NCI-H510A (cell line): ENCODE measurements at regions not wholly inside any gene's neighbourhood (a gene's known extent, or its start where the extent isn't known, plus 50 kb on each side); places are given as distances from the start of the nearest gene placed in this dataset.

Experiments used
- DNase-seq: peaks from one replicate; lab custom pipeline; 2025; lab: John Stamatoyannopoulos, UW

DNA sequence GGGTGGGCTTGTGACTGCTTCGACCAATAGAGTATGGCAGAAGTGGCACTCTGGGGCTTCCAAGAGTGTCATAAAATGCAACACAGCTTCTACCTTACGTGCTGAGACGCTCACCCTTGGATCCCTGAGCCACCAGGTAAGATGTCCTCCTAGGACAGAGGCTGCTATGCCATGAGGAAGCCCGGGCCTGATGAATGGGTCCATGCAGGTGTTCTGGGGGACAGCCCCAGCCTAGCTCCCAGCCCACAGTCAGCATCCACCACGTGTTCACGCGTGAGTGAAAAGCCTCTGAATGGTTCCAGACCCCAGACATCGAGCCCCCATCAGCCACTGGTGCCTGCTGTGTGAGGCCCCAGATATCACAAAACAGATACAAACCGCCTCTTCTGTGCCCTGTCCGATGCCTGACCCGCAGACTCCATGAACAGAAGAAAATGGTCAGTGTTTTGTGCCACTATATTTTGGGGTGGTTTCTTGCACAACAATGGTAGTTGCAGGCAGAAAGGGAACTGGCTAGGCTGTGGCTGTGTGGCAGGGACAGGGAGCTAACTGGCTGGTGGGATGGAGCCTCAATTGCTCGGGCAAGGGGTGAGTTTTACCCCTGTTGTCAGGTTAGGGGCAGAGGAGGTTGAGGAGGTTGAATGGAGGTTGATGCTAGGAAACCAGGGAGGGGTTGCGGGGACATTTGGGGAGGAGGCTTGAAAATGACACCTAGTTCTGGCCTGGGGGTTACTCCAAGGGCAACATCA is 92.2 kb downstream of the LINGO1 start:
- no peak for DNase-seq

DNA sequence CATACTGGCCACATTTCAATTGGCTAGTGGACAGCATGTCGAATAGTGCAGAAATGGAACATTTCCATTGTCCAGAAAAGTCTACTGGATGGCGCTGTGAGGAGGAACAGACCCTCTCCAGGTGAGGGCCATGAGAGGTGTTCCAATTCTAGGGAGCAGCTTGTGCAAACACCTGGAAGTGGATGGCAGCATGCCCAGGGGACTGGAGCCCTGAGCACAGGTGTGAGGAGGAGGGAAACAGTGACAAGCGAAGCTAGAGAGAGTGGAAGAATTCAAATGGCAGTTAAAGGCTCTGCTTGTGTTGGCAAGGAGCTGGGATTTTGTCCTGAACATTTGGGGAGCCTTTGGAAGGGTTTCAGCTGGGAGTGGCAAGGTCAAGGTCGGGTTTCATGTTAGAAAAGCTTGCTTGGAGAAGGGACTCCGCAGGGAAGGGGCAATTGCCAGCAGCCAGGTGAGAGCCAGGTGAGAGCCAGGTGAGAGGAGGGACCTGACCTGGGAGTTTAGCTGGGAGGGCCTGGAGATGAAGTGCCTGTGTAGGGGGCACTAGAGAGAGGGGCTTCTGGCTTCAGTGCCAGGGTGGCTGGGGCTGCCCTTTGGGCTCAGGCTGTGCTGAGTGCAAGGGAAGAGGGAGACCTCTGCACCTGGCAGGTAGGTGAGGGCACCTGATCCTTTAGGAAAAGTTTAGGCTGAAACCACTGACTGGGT is 93.8 kb downstream of the LINGO1 start:
- peak; percentile 48 for DNase-seq

DNA sequence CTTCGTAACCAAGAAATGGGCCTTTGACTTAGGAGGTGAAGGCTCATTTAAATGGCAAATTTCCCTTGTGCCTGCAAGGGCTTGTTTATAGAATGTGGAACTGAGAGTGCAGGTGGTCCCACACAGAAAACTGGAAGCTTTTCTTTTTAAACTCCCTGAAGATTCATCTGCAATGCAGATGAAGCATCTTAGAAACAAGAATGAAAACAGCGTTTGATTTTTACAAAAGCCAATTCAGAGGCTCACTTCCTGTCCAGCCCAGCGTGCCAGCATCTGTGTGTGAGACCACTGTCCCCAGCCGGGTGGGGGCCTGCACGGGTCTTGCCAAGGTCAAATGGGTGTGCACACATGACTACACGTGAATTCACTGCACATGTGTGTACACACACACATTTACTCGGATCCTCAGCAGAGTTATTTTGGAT is 94.7 kb downstream of the LINGO1 start:
- no peak for DNase-seq

DNA sequence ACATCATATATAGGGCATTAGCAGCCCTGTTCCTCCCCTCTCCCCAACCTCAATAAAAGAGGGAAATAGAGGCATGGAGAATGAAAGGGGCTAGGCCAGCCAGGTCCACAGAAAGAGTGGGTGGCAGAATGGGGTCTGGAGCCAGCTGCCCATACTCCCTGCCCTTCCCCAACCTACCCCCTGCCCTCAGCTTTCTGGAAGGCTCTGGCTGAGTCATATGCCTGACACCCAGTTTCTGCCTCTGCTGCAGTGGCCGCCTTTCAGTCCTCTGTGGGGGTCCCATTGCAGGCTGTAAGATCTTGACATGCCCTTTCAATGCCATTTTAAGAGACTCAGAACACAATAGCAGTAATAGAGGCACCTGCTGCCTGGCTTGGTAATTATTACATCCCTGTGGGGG is 95.7 kb downstream of the LINGO1 start:
- DNase-seq = no peak

DNA sequence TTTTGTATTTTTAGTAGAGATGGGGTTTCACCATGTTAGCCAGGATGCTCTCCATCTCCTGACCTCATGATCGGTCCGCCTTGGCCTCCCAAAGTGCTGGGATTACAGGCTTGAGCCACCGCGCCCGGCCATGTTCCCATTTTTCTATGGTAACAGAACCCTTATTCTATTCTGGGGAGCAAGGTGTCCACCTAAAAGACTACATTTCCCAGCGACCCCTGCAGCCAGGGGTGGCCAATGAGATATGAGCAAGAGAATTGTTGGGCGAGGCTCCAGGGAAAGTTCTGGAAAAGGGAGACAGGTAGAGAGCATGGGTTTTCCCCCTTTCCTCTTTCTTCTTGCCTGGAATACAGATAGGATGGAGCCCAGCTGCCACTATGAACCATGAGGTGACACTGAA is 96.9 kb downstream of the LINGO1 start:
- no peak for DNase-seq
